Upper lobe of left lung (tissue), 4 donors: ENCODE measurements at regions not wholly inside any gene's neighbourhood (a gene's known extent, or its start where the extent isn't known, plus 50 kb on each side); places are given as distances from the start of the nearest gene placed in this dataset.

Source experiments
- EP300 ChIP-seq, 4 donors: sonication (generic); formaldehyde crosslinking; IDR thresholded peaks; one replicate each; pipeline ENCODE4 v1.5.1; 2017; ENCODE audit warnings: antibody characterized with exemption in 4 of 4, control low read depth in 2 of 4
- POLR2A ChIP-seq, 4 donors: fragments of 450-650 bp; IDR thresholded peaks; one replicate each; pipeline ENCODE4 v1.5.1; 2016 to 2017; ENCODE audit warnings: antibody characterized with exemption in 4 of 4, mild to moderate bottlenecking in 2 of 4
- POLR2AphosphoS5 ChIP-seq, 2 donors: sonication (generic); formaldehyde crosslinking; IDR thresholded peaks; one replicate each; pipeline ENCODE4 v1.5.1; 2017; ENCODE audit warnings: antibody characterized with exemption in 2 of 2
- TF ChIP-seq, protein P1 (sequence below), 6 experiments: fragments of 450-650 bp in 4 of 6; fragments of 200-600 bp in 2 of 6; sonication (generic) in 2 of 6; IDR thresholded peaks; one replicate each; pipeline ENCODE4 v1.5.1; 2016 to 2019; ENCODE audit warnings: antibody characterized with exemption in 6 of 6

DNA sequence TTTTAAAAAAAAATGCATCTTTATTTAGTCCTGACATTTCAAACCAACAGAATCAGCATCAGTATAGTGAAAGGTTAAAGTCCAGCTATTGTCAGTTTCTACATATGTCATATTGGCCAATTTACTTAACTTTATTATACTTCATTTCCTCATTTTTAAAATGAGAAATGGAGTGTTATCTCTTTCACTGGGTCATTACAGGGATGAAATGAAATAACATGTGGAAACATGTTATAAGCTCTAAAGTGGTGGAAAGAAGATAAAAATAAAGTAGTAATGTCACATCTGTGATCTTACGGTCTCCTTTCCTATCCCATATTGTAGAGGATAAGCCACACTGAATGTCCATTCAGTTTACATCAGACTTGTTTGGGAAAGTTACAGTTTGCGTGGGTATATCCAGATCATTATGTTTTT, 780.1 kb downstream of the TUSC7 start:
- no peak for TF ChIP-seq POLR2A (IDR thresholded peaks at IDR 0.05)
- TF ChIP-seq, protein P1, sequence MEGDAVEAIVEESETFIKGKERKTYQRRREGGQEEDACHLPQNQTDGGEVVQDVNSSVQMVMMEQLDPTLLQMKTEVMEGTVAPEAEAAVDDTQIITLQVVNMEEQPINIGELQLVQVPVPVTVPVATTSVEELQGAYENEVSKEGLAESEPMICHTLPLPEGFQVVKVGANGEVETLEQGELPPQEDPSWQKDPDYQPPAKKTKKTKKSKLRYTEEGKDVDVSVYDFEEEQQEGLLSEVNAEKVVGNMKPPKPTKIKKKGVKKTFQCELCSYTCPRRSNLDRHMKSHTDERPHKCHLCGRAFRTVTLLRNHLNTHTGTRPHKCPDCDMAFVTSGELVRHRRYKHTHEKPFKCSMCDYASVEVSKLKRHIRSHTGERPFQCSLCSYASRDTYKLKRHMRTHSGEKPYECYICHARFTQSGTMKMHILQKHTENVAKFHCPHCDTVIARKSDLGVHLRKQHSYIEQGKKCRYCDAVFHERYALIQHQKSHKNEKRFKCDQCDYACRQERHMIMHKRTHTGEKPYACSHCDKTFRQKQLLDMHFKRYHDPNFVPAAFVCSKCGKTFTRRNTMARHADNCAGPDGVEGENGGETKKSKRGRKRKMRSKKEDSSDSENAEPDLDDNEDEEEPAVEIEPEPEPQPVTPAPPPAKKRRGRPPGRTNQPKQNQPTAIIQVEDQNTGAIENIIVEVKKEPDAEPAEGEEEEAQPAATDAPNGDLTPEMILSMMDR (IDR thresholded peaks at IDR 0.05), result no peak
- no peak for TF ChIP-seq POLR2AphosphoS5 (IDR thresholded peaks at IDR 0.05)
- TF ChIP-seq EP300 (IDR thresholded peaks at IDR 0.05), result no peak
